Liver (tissue), 8 donors: ENCODE measurements at regions not wholly inside any gene's neighbourhood (a gene's known extent, or its start where the extent isn't known, plus 50 kb on each side); places are given as distances from the start of the nearest gene placed in this dataset.

Experiments used
- DNase-seq: peaks from one replicate; pipeline ENCODE4 v3.0.0-alpha.2; 2017; ENCODE audit warnings: low spot score
- H3K27ac ChIP-seq, 2 donors: one replicate each; pipeline ENCODE4 v1.7.0; 2013; ENCODE audit warnings: inconsistent platforms in 2 of 2, low read length in 2 of 2, control low read depth in 1 of 2, low read depth in 1 of 2, mild to moderate bottlenecking in 1 of 2
- H3K27me3 ChIP-seq, 4 donors: one replicate each; pipeline versions ENCODE4 v1.6.1 to v1.7.0; 2013; ENCODE audit warnings: low read length in 3 of 4, inconsistent platforms in 1 of 4, mild to moderate bottlenecking in 1 of 4, moderate library complexity in 1 of 4; ENCODE audit not compliant: control insufficient read depth in 4 of 4, insufficient read depth in 4 of 4
- H3K36me3 ChIP-seq, 4 donors: one replicate each; pipeline versions ENCODE4 v1.6.1 to v1.7.0; 2013; ENCODE audit warnings: low read length in 3 of 4, mild to moderate bottlenecking in 3 of 4, low read depth in 1 of 4, moderate library complexity in 1 of 4; ENCODE audit not compliant: control insufficient read depth in 4 of 4, insufficient read depth in 3 of 4
- H3K4me1 ChIP-seq, 4 donors: one replicate each; pipeline versions ENCODE4 v1.6.1 to v1.7.0; 2013; ENCODE audit warnings: low read length in 3 of 4, mild to moderate bottlenecking in 3 of 4, moderate library complexity in 1 of 4; ENCODE audit not compliant: control insufficient read depth in 4 of 4, insufficient read depth in 4 of 4
- H3K4me3 ChIP-seq, 3 donors: one replicate each; pipeline versions ENCODE4 v1.6.1 to v1.7.0; 2013; ENCODE audit warnings: low read length in 3 of 3, control low read depth in 1 of 3, low read depth in 1 of 3, mild to moderate bottlenecking in 1 of 3
- H3K9ac ChIP-seq, 2 donors: one replicate each; pipeline ENCODE4 v1.7.0; 2013; ENCODE audit warnings: low read length in 2 of 2, mild to moderate bottlenecking in 2 of 2, moderate library complexity in 2 of 2, control low read depth in 1 of 2, low read depth in 1 of 2
- H3K9me3 ChIP-seq, 4 donors: one replicate each; pipeline versions ENCODE4 v1.6.1 to v1.7.0; 2013; ENCODE audit warnings: low read length in 3 of 4; ENCODE audit not compliant: control insufficient read depth in 4 of 4
- ATF3 ChIP-seq: IDR thresholded peaks from 2 replicates; pipeline ENCODE4 v1.6.1; 2016; ENCODE audit warnings: antibody characterized with exemption
- CTCF ChIP-seq: fragments of 150-350 bp; IDR thresholded peaks from 2 replicates; pipeline ENCODE4 v1.5.1; 2017; ENCODE audit warnings: improper control_type of control experiment, low read depth, low read length; ENCODE audit not compliant: missing input control
- EGR1 ChIP-seq, 2 donors: IDR thresholded peaks; 2 replicates each; pipeline ENCODE4 v1.6.1; 2016 to 2018; ENCODE audit warnings: antibody characterized with exemption in 2 of 2, low read depth in 2 of 2
- FOXA1 ChIP-seq: IDR thresholded peaks from 2 replicates; pipeline ENCODE4 v1.6.1; 2016; ENCODE audit warnings: antibody characterized with exemption
- FOXA2 ChIP-seq: IDR thresholded peaks from 2 replicates; pipeline ENCODE4 v1.6.1; 2016; ENCODE audit warnings: antibody characterized with exemption
- GABPA ChIP-seq, 2 donors: IDR thresholded peaks in 1 of 2; conservative IDR thresholded peaks in 1 of 2; 2 replicates each; pipeline ENCODE4 v1.6.1; 2016; ENCODE audit warnings: antibody characterized with exemption in 2 of 2, mild to moderate bottlenecking in 1 of 2, moderate library complexity in 1 of 2
- HNF4A ChIP-seq, 2 donors: conservative IDR thresholded peaks; 2 replicates each; pipeline ENCODE4 v1.6.1; 2016; ENCODE audit warnings: antibody characterized with exemption in 2 of 2, mild to moderate bottlenecking in 2 of 2
- HNF4G ChIP-seq: IDR thresholded peaks from 2 replicates; pipeline ENCODE4 v1.6.1; 2016; ENCODE audit warnings: antibody characterized with exemption
- JUND ChIP-seq, 2 donors: IDR thresholded peaks; 2 replicates each; pipeline ENCODE4 v1.6.1; 2016; ENCODE audit warnings: antibody characterized with exemption in 2 of 2
- MAX ChIP-seq: IDR thresholded peaks from 2 replicates; pipeline ENCODE4 v1.6.1; 2016; ENCODE audit warnings: antibody characterized with exemption
- NR2F2 ChIP-seq: IDR thresholded peaks from 2 replicates; pipeline ENCODE4 v1.6.1; 2016; ENCODE audit warnings: antibody characterized with exemption
- RAD21 ChIP-seq, 2 donors: IDR thresholded peaks; 2 replicates each; pipeline ENCODE4 v1.6.1; 2016; ENCODE audit warnings: antibody characterized with exemption in 2 of 2, mild to moderate bottlenecking in 2 of 2
- REST ChIP-seq: IDR thresholded peaks from 2 replicates; pipeline ENCODE4 v1.6.1; 2016; ENCODE audit warnings: antibody characterized with exemption, mild to moderate bottlenecking
- RXRA ChIP-seq, 2 donors: IDR thresholded peaks; 2 replicates each; pipeline ENCODE4 v1.6.1; 2017 to 2018; ENCODE audit warnings: antibody characterized with exemption in 2 of 2, mild to moderate bottlenecking in 1 of 2
- SP1 ChIP-seq: IDR thresholded peaks from 2 replicates; pipeline ENCODE4 v1.6.1; 2018; ENCODE audit warnings: antibody characterized with exemption, mild to moderate bottlenecking
- ZBTB33 ChIP-seq: IDR thresholded peaks from 2 replicates; pipeline ENCODE4 v1.6.1; 2016; ENCODE audit warnings: antibody characterized with exemption
- WGBS: extraction: QIAGEN DNeasy Blood & Tissue Kit; methylation state at CpG from one replicate; pipeline ENCODE4 v1.1.7; 2013; 5-methylcytosine and 5-hydroxymethylcytosine counted together
- donor health status: healthy.
- donor health status: healthy.
- donor health status: healthy.
- donor health status: healthy.
- donor health status: healthy.

- no peak for DNase-seq
- H3K4me3 ChIP-seq: no peak overlapping the region
- H3K27me3 ChIP-seq: no peaks in the 10 kb centered on the region
- no peak overlapping the region for H3K9ac ChIP-seq
- TF ChIP-seq ZBTB33 (no peak), HNF4G (no peak), REST (no peak), FOXA2 (no peak), GABPA (IDR thresholded peaks at IDR 0.05 in 1 of 2, conservative IDR thresholded peaks at IDR 0.05 in 1 of 2) (no peak), EGR1 (IDR thresholded peaks at IDR 0.05; ENCODE audit: low read depth in 2 of 2) (no peak), RXRA (IDR thresholded peaks at IDR 0.05) (no peak), HNF4A (conservative IDR thresholded peaks at IDR 0.05) (no peak), MAX (no peak), CTCF (no peak), RAD21 (IDR thresholded peaks at IDR 0.05) (no peak), SP1 (no peak), JUND (IDR thresholded peaks at IDR 0.05) (no peak), FOXA1 (no peak), NR2F2 (no peak)
- no peaks in the 10 kb centered on the region for H3K4me1 ChIP-seq
- H3K27ac ChIP-seq: no peak overlapping the region
- 85% methylated on average over 1 of the region's 1 CpG for WGBS
- no peaks in the 10 kb centered on the region for H3K36me3 ChIP-seq
- peaks cover 0 to 3% (median 1%) of the 10 kb centered on the region in 4 donors for H3K9me3 ChIP-seq
Observed at GRCh38 chr5:74365723-74366122, 274.8 kb downstream of the ENC1 start.

GRCh38 chr5:74364507-74364906, 276.0 kb downstream of the ENC1 start:
- no peak for DNase-seq
- Histone ChIP-seq H3K27me3 (no peaks in the 10 kb centered on the region), H3K4me1 (no peaks in the 10 kb centered on the region), H3K36me3 (no peaks in the 10 kb centered on the region), H3K9me3 (peaks cover 0 to 3% (median 1%) of the 10 kb centered on the region in 4 donors), H3K9ac (no peak overlapping the region), H3K27ac (no peak overlapping the region), H3K4me3 (no peak overlapping the region)
- 94% methylated on average over 4 of the region's 4 CpGs for WGBS
- TF ChIP-seq FOXA2: no peak
- TF ChIP-seq REST: no peak
- no peak for TF ChIP-seq JUND (IDR thresholded peaks at IDR 0.05)
- no peak for TF ChIP-seq HNF4A (conservative IDR thresholded peaks at IDR 0.05)
- TF ChIP-seq ATF3: no peak
